Fibroblast of gingiva (primary cell): ENCODE measurements at regions not wholly inside any gene's neighbourhood (a gene's known extent, or its start where the extent isn't known, plus 50 kb on each side); places are given as distances from the start of the nearest gene placed in this dataset.

Experiments used
- DNase-seq: peaks from one replicate; pipeline ENCODE4 v3.0.0-alpha.2; 2011; ENCODE audit warnings: low read depth

GRCh38 chr11:109804911-109805310, 288.3 kb upstream of the ZC3H12C start:
- DNase-seq = no peak

GRCh38 chr11:109806205-109806604, 287.0 kb upstream of the ZC3H12C start:
- DNase-seq = no peak

- no peak for DNase-seq
Observed at GRCh38 chr11:109808569-109808968, 284.6 kb upstream of the ZC3H12C start.

- DNase-seq = no peak
Observed at GRCh38 chr11:109814824-109815223, 278.4 kb upstream of the ZC3H12C start.

- no peak for DNase-seq
Observed at GRCh38 chr11:109815500-109816150, 277.6 kb upstream of the ZC3H12C start.

GRCh38 chr11:109818290-109818689, 274.9 kb upstream of the ZC3H12C start:
- no peak for DNase-seq

- DNase-seq = no peak
Observed at GRCh38 chr11:109819410-109819809, 273.8 kb upstream of the ZC3H12C start.

GRCh38 chr11:109821511-109821910, 271.7 kb upstream of the ZC3H12C start:
- no peak for DNase-seq

GRCh38 chr11:109822436-109823102, 270.6 kb upstream of the ZC3H12C start:
- no peak for DNase-seq

- no peak for DNase-seq
Observed at GRCh38 chr11:109828387-109828786, 264.8 kb upstream of the ZC3H12C start.

- DNase-seq = no peak
Observed at GRCh38 chr11:109838026-109838425, 255.2 kb upstream of the ZC3H12C start.

GRCh38 chr11:109845437-109845836, 247.8 kb upstream of the ZC3H12C start:
- peak; percentile 66 for DNase-seq

GRCh38 chr11:109847621-109848020, 245.6 kb upstream of the ZC3H12C start:
- DNase-seq = no peak

- DNase-seq = no peak
Observed at GRCh38 chr11:109849051-109849450, 244.1 kb upstream of the ZC3H12C start.

- DNase-seq = no peak
Observed at GRCh38 chr11:109849946-109850345, 243.2 kb upstream of the ZC3H12C start.

GRCh38 chr11:109851780-109852390, 241.3 kb upstream of the ZC3H12C start:
- DNase-seq = no peak

- DNase-seq = peak; percentile 68
Observed at GRCh38 chr11:109853156-109853776, 239.9 kb upstream of the ZC3H12C start.

- no peak for DNase-seq
Observed at GRCh38 chr11:109854731-109855130, 238.5 kb upstream of the ZC3H12C start.

- no peak for DNase-seq
Observed at GRCh38 chr11:109856928-109857327, 236.3 kb upstream of the ZC3H12C start.

GRCh38 chr11:109857637-109858036, 235.6 kb upstream of the ZC3H12C start:
- no peak for DNase-seq

GRCh38 chr11:109858152-109858551, 235.0 kb upstream of the ZC3H12C start:
- no peak for DNase-seq

GRCh38 chr11:109859045-109859724, 234.0 kb upstream of the ZC3H12C start:
- no peak for DNase-seq
